NT2/D1 (cell line): ENCODE measurements at regions not wholly inside any gene's neighbourhood (a gene's known extent, or its start where the extent isn't known, plus 50 kb on each side); places are given as distances from the start of the nearest gene placed in this dataset.
"Not testable (repeated sequence)": the region's sequence is repeated elsewhere in the genome, so short reads cannot be mapped to it uniquely, and the experiment has no call there.

ENCODE experiments used
- DNase-seq: peaks from one replicate; pipeline ENCODE4 v3.0.0-alpha.2; 2011; ENCODE audit warnings: low read depth, low spot score
- H3K27me3 ChIP-seq: 2 replicates; pipeline ENCODE4 v1.6.0; 2011; ENCODE audit warnings: mild to moderate bottlenecking; ENCODE audit not compliant: insufficient read length, insufficient read depth
- H3K36me3 ChIP-seq: 2 replicates; pipeline ENCODE4 v1.6.1; 2011; ENCODE audit warnings: mild to moderate bottlenecking, low read length, mixed read lengths; ENCODE audit not compliant: insufficient read depth, insufficient read length
- H3K4me1 ChIP-seq: 2 replicates; pipeline ENCODE4 v1.5.1; 2011; ENCODE audit not compliant: insufficient read depth, insufficient read length
- H3K4me3 ChIP-seq: 2 replicates; pipeline ENCODE4 v1.5.1; 2011; ENCODE audit warnings: low read depth; ENCODE audit not compliant: insufficient read length
- H3K9ac ChIP-seq: 2 replicates; pipeline ENCODE4 v1.6.0; 2011; ENCODE audit warnings: low read depth; ENCODE audit not compliant: insufficient read length
- H3K9me3 ChIP-seq: 2 replicates; pipeline ENCODE4 v1.5.1; 2011; ENCODE audit warnings: mild to moderate bottlenecking, low read length; ENCODE audit not compliant: insufficient read depth
- SUZ12 ChIP-seq: IDR thresholded peaks from 2 replicates; pipeline ENCODE4 v1.6.1; 2011; ENCODE audit not compliant: insufficient read length, insufficient read depth; ENCODE audit errors: extremely low read depth
- YY1 ChIP-seq: IDR thresholded peaks from 2 replicates; pipeline ENCODE4 v1.6.1; 2011; ENCODE audit not compliant: insufficient read length, insufficient read depth
- ZNF274 ChIP-seq: IDR thresholded peaks from 2 replicates; pipeline ENCODE4 v1.6.1; 2011; ENCODE audit warnings: mild to moderate bottlenecking, low read depth, low read length

GRCh38 chr3:146705225-146705624 is 100.1 kb upstream of the PLSCR5 start:
- H3K4me3 ChIP-seq, result no peak overlapping the region
- H3K9ac ChIP-seq, result no peak overlapping the region
- H3K27me3 ChIP-seq, result no peaks in the 10 kb centered on the region
- H3K4me1 ChIP-seq, result no peaks in the 10 kb centered on the region
- TF ChIP-seq SUZ12, result no peak
- no peak for TF ChIP-seq YY1
- TF ChIP-seq ZNF274, result no peak
- H3K9me3 ChIP-seq, result no peaks in the 10 kb centered on the region
- no peaks in the 10 kb centered on the region for H3K36me3 ChIP-seq
- no peak for DNase-seq

GRCh38 chr3:146702237-146702636 is 97.1 kb upstream of the PLSCR5 start:
- no peaks in the 10 kb centered on the region for H3K36me3 ChIP-seq
- DNase-seq, result no peak
- no peak overlapping the region for H3K9ac ChIP-seq
- no peaks in the 10 kb centered on the region for H3K27me3 ChIP-seq
- no peak overlapping the region for H3K4me3 ChIP-seq
- no peak for TF ChIP-seq ZNF274
- no peak for TF ChIP-seq YY1
- no peak for TF ChIP-seq SUZ12
- no peaks in the 10 kb centered on the region for H3K9me3 ChIP-seq
- H3K4me1 ChIP-seq, result no peaks in the 10 kb centered on the region

- H3K36me3 ChIP-seq, result no peaks in the 10 kb centered on the region
- H3K27me3 ChIP-seq, result no peaks in the 10 kb centered on the region
- TF ChIP-seq ZNF274, result no peak
- no peak for TF ChIP-seq SUZ12
- TF ChIP-seq YY1, result no peak
- no peak for DNase-seq
- H3K9ac ChIP-seq, result no peak overlapping the region
- no peaks in the 10 kb centered on the region for H3K4me1 ChIP-seq
- no peaks in the 10 kb centered on the region for H3K9me3 ChIP-seq
- H3K4me3 ChIP-seq, result no peak overlapping the region
These were observed 96.1 kb upstream of the PLSCR5 start for GRCh38 chr3:146701246-146701645.

GRCh38 chr3:146700025-146700424 is 94.9 kb upstream of the PLSCR5 start:
- not testable (repeated sequence) for H3K36me3 ChIP-seq, H3K9me3 ChIP-seq, H3K4me3 ChIP-seq, DNase-seq, H3K27me3 ChIP-seq, H3K4me1 ChIP-seq, H3K9ac ChIP-seq

GRCh38 chr3:146692254-146692653 is 87.1 kb upstream of the PLSCR5 start:
- Histone ChIP-seq H3K27me3 (no peaks in the 10 kb centered on the region), H3K4me3 (no peak overlapping the region), H3K9ac (no peak overlapping the region), H3K9me3 (no peaks in the 10 kb centered on the region), H3K36me3 (no peaks in the 10 kb centered on the region), H3K4me1 (no peaks in the 10 kb centered on the region)
- TF ChIP-seq YY1 (no peak), SUZ12 (no peak), ZNF274 (no peak)
- no peak for DNase-seq

GRCh38 chr3:146685050-146685814 is 80.1 kb upstream of the PLSCR5 start:
- H3K27me3 ChIP-seq, result no peaks in the 10 kb centered on the region
- no peak overlapping the region for H3K4me3 ChIP-seq
- no peaks in the 10 kb centered on the region for H3K4me1 ChIP-seq
- H3K9ac ChIP-seq, result no peak overlapping the region
- no peak for DNase-seq
- no peak for TF ChIP-seq SUZ12
- TF ChIP-seq YY1, result no peak
- no peak for TF ChIP-seq ZNF274
- H3K9me3 ChIP-seq, result no peaks in the 10 kb centered on the region
- H3K36me3 ChIP-seq, result no peaks in the 10 kb centered on the region

- Histone ChIP-seq H3K36me3 (no peaks in the 10 kb centered on the region), H3K9ac (no peak overlapping the region), H3K9me3 (no peaks in the 10 kb centered on the region), H3K4me3 (no peak overlapping the region), H3K4me1 (no peaks in the 10 kb centered on the region), H3K27me3 (no peaks in the 10 kb centered on the region)
- no peak for TF ChIP-seq SUZ12
- TF ChIP-seq ZNF274, result no peak
- TF ChIP-seq YY1, result no peak
- no peak for DNase-seq
These were observed 77.0 kb upstream of the PLSCR5 start for GRCh38 chr3:146682171-146682570.
